GM19238 (cell line): ENCODE measurements at regions not wholly inside any gene's neighbourhood (a gene's known extent, or its start where the extent isn't known, plus 50 kb on each side); places are given as distances from the start of the nearest gene placed in this dataset.
"Not testable (repeated sequence)": the region's sequence is repeated elsewhere in the genome, so short reads cannot be mapped to it uniquely, and the experiment has no call there.

Experiments
- DNase-seq: peaks from one replicate; pipeline ENCODE4 v3.0.0; 2011; ENCODE audit warnings: low spot score; ENCODE audit not compliant: insufficient read length

DNA sequence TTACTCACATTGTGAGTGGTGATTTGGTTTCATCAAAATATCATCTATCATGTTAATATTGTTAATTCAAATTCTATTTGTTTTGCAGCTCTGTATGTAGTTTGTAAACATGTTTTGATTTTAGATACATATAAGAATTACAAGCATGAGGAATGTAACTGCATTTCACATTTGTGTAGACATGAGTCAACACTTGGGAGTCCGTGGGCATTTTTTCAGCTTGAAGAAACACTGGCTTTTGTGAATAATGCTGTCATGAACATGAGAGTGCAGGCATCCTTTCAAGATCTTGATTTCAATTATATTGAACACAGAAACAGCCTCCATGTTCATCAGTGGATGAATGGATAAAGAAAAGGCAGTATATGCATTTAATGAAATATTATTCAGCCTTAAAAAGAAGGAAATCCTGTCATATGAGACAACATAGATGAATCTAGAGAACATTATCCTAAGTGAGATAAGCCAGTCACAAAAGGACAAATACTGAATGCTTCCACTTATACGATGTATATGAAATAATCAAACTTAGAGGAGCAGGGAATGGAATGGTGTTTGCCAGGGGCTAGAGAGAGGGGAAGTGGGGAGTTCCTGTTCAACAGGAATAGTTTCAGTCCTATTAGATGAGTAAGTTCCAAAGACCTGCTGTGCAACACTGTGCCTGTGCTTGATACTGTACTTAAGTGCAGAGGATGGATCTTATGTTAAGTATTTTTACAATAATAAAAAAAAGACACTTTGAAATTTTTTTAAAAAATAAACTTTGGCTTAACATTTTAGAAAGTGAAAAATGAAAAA, 194.9 kb downstream of the LRATD1 start:
- no peak for DNase-seq

GRCh38 chr2:14828223-14828622, 195.7 kb downstream of the LRATD1 start:
- DNase-seq = no peak

GRCh38 chr2:14828968-14829367, 196.5 kb downstream of the LRATD1 start:
- no peak for DNase-seq

DNA sequence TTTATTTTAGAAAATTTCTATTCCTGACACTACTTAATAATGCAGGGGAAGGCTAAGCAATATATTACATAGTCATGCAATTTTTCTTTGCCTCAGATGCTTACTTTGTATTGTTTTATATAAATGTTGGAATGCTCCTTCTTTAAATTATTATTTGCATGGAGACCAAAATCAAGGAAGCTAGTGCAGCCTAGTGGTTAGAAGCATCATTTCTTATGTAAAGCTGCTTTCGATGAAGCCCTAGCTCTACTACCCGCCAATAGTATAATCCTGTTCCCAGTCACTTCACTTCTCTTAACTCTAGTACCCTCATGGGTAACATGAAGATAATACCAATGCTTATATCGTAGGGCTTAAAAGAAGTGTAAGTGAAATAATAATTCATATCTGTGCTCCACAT, 198.9 kb downstream of the LRATD1 start:
- no peak for DNase-seq

DNA sequence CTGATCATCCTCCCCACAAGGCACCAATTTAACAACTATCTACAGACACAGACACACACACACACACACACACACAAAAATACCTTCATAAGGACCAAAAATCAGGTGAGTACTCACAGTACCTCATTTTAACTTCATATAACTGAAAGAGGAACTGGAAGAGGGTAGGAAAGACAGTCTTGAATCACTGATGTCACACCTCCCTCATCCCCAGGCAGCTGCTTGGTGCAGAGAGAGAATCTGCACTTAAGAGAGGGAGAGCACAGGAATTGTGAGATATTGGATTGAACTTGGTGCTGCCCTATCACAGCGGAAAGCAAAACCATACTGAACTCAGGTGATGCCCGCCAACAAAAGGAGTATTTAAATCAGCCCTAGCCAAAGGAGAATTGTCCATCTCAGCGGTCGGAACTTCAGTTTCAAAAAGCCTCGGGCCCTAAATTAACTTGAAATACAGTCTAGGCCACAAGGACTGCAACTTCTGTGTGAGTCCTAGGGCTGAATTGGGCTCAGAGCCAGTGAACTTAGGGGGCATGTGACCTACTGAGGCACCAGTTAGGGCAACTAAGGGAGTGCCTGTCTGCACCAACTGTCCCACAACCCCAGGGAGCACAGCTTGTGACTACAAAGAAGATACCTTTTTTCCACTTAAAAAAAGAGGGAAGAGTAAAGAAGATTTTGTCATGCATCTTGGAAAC, 211.1 kb downstream of the LRATD1 start:
- no peak for DNase-seq

GRCh38 chr2:14855751-14856150, 223.2 kb downstream of the LRATD1 start:
- DNase-seq = no peak

DNA sequence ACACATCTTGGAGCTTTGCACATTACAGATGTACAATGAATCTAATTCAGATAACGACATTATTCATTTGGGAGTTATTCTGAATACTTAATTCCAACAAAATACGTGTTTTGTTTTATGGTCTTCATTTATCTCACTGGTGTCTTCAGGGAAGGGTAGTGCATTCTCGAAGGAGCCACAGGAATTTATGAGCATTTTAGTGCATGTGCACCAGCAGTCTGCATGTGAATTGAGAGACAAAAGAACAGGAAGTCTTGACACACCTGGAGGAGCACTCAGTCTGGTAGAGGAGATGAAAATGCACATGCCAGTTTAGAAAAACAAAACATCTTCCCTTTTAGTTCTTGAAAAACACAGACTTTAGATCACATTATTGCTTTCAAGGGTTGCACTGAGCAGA, 228.7 kb downstream of the LRATD1 start:
- no peak for DNase-seq

GRCh38 chr2:14866736-14867352, 234.3 kb downstream of the LRATD1 start:
- DNase-seq = no peak

DNA sequence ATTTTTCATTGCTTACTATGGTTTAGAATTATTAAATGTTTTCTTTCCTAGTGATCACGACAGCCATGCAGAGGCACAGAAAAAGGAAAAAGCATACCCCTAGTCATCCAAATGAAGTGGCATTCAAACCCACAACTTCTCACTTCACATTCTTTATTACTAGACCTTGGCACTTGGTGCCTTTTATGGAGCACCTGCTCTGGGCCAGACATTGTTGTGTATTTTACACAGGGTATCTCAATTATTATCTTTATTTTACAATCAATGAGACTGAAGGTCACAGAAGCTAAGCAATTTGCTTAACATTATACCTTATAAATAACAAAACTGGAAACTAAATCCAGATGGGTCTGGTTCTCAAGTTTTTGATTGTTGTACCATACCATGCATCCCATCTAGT, 235.3 kb downstream of the LRATD1 start:
- DNase-seq = no peak

DNA sequence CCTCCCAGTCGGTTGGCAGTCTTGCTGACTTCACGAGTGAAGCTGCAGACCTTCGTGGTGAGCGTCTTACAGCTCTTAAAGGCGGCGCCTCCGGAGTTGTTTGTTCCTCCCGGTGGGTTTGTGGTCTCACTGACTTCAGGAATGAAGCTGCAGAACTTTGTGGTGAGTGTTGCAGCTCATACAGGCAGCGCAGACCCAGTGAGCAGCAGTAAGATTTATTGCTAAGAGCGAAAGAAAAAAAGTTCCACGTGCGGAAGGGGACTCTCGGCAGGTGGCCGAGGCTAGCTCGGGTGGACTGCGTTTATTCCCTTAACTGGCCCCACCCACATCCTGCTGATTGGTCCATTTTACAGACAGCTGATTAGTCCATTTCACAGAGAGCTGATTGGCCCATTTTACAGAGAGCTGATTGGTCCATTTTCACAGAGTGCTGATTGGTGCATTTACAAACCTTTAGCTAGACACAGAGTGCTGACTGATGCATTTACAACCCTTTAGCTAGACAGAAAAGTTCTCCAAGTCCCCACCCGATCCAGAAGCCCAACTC, 240.3 kb downstream of the LRATD1 start:
- no peak for DNase-seq

DNA sequence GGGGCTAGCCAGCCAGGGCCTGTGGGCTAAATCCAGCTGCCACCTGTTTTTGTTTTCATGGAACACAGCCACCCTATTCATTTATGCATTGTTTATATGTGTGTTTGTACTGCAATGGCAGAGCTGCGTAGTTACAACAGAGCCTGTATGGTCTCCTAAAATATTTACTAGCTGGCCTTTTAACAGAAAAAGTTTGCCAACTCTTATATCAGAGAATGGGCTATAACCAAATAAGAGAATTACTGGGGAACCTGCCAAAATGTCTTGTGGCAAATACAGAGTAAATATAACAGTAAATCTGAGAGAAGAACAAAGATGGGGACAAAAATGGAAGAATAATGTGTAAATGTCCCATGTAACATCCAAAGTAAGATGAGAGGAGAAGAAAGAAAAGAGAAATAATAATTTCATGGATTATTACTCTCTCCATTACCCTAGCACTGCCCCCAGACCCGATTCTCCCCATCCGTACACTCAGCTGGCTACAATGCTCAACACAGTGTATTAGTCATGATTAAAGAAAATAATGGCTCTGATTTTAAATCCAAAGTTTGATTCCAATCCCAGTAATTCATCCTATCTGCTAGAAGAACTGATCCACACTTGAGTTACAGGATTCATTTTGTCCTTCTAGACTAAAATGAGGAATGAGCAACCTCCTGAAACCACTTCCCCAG, 249.3 kb downstream of the LRATD1 start:
- no peak for DNase-seq

- DNase-seq = no peak
Observed at GRCh38 chr2:14884651-14885050, 252.1 kb downstream of the LRATD1 start.

GRCh38 chr2:14891546-14891945, 259.0 kb downstream of the LRATD1 start:
- no peak for DNase-seq

- no peak for DNase-seq
Observed at GRCh38 chr2:14896330-14897030, 264.0 kb downstream of the LRATD1 start.

GRCh38 chr2:14899621-14900414, 267.3 kb downstream of the LRATD1 start:
- DNase-seq = no peak

- DNase-seq = no peak
Observed at GRCh38 chr2:14901737-14902136, 269.2 kb downstream of the LRATD1 start.

- no peak for DNase-seq
Observed at GRCh38 chr2:14902953-14903352, 270.4 kb downstream of the LRATD1 start.

GRCh38 chr2:14903709-14904374, 271.3 kb downstream of the LRATD1 start:
- peak; percentile 52 for DNase-seq

DNA sequence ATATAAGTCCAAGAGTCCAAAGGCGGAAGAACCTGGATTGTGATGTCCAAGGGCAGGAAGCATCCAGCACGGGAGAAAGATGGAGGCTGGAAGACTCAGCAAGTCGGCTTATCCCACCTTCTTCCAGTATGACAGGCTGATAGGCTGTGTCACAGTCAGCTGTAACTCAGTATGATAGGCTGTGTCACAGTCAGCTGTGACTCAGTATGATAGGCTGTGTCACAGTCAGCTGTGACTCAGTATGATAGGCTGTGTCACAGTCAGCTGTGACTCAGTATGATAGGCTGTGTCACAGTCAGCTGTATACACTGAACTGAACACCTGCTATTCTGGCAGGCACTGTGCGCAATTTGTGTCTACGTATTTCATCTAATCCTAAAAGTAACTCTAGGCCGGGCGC, 271.9 kb downstream of the LRATD1 start:
- not testable (repeated sequence) for DNase-seq

DNA sequence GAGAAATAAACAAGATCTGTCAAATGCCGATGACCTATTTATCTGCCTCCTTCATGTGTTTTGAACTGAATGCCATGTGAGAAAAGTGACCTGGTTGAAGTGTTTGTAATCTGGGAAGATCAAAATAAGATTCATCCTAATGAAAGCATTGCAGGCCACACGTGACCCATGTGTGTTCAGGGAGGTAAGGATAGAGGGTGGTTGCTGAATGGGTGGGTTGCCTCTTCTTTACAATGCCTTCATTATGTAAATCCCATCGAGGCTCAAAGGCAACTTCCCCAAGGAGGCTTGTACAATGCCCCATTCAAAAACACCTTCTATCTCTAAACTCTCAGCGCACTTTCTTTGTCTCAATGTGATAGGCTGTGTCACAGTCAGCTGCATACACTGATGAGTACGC, 273.1 kb downstream of the LRATD1 start:
- no peak for DNase-seq
